ENCODE measurements at regions not wholly inside any gene's neighbourhood (a gene's known extent, or its start where the extent isn't known, plus 50 kb on each side); places are given as distances from the start of the nearest gene placed in this dataset.

DNA sequence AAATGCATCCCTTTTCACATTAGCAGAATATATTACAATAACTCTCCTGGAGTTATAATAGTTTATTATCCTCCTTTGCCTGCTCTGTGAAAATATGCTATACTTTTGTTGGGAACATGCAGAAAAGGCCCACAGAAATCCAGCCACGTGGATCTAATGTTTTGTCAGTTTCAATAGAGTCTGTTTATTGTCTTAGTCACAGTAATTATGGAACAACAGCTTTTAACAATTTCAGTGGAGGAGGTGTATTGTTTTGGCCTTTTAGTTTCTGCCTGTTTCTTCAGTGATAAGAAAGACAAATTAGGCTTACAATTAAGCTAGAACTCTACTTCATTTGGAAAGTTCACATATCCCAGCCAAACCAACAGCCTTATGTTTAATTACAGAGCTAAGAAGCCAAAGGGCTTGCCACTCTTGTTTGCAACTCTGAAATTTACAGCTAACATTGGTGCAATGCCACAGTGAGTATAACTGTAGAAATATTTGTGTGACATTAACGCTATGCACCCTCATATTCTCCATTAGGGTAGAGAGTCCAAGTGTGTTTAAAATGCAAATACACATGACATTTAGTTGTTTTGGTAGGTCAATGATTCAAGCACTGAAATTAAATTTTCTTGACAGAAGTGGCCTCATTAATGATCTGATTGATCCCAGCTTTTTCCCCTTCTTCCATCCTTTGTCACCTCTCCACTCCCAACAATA lies 175.8 kb downstream of the USP46 start:
- TF ChIP-seq, protein P1, sequence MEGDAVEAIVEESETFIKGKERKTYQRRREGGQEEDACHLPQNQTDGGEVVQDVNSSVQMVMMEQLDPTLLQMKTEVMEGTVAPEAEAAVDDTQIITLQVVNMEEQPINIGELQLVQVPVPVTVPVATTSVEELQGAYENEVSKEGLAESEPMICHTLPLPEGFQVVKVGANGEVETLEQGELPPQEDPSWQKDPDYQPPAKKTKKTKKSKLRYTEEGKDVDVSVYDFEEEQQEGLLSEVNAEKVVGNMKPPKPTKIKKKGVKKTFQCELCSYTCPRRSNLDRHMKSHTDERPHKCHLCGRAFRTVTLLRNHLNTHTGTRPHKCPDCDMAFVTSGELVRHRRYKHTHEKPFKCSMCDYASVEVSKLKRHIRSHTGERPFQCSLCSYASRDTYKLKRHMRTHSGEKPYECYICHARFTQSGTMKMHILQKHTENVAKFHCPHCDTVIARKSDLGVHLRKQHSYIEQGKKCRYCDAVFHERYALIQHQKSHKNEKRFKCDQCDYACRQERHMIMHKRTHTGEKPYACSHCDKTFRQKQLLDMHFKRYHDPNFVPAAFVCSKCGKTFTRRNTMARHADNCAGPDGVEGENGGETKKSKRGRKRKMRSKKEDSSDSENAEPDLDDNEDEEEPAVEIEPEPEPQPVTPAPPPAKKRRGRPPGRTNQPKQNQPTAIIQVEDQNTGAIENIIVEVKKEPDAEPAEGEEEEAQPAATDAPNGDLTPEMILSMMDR (IDR thresholded peaks at IDR 0.05; ENCODE audit: poor library complexity, severe bottlenecking) = no peak
- TF ChIP-seq TAF1 (IDR thresholded peaks at IDR 0.05; ENCODE audit: low read depth) = no peak
- no peak for TF ChIP-seq EP300 (conservative IDR thresholded peaks at IDR 0.05; ENCODE audit: poor library complexity, severe bottlenecking)
- no peak for TF ChIP-seq RAD21 (conservative IDR thresholded peaks at IDR 0.05)
- TF ChIP-seq, protein P2, sequence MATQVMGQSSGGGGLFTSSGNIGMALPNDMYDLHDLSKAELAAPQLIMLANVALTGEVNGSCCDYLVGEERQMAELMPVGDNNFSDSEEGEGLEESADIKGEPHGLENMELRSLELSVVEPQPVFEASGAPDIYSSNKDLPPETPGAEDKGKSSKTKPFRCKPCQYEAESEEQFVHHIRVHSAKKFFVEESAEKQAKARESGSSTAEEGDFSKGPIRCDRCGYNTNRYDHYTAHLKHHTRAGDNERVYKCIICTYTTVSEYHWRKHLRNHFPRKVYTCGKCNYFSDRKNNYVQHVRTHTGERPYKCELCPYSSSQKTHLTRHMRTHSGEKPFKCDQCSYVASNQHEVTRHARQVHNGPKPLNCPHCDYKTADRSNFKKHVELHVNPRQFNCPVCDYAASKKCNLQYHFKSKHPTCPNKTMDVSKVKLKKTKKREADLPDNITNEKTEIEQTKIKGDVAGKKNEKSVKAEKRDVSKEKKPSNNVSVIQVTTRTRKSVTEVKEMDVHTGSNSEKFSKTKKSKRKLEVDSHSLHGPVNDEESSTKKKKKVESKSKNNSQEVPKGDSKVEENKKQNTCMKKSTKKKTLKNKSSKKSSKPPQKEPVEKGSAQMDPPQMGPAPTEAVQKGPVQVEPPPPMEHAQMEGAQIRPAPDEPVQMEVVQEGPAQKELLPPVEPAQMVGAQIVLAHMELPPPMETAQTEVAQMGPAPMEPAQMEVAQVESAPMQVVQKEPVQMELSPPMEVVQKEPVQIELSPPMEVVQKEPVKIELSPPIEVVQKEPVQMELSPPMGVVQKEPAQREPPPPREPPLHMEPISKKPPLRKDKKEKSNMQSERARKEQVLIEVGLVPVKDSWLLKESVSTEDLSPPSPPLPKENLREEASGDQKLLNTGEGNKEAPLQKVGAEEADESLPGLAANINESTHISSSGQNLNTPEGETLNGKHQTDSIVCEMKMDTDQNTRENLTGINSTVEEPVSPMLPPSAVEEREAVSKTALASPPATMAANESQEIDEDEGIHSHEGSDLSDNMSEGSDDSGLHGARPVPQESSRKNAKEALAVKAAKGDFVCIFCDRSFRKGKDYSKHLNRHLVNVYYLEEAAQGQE (IDR thresholded peaks at IDR 0.05; ENCODE audit: borderline replicate concordance) = no peak
- no peak for TF ChIP-seq EZH2 (IDR thresholded peaks at IDR 0.05; ENCODE audit: borderline replicate concordance, insufficient read depth, low read length, poor library complexity, severe bottlenecking)
- no peak for TF ChIP-seq POLR2AphosphoS5 (IDR thresholded peaks at IDR 0.05)
- no peak for TF ChIP-seq MXI1 (conservative IDR thresholded peaks at IDR 0.05; ENCODE audit: poor library complexity, severe bottlenecking)

All from neural cell (in vitro differentiated cells).